Hepatocyte (in vitro differentiated cells): ENCODE measurements at regions not wholly inside any gene's neighbourhood (a gene's known extent, or its start where the extent isn't known, plus 50 kb on each side); places are given as distances from the start of the nearest gene placed in this dataset.
"Not testable (repeated sequence)": the region's sequence is repeated elsewhere in the genome, so short reads cannot be mapped to it uniquely, and the experiment has no call there.

Source experiments
- DNase-seq: peaks from one replicate; pipeline ENCODE4 v3.0.0-alpha.2; 2016; ENCODE audit warnings: low spot score
- H2AFZ ChIP-seq: fragments of 200-600 bp; sonication (generic); 2 replicates; pipeline ENCODE4 v1.6.0; 2016; ENCODE audit warnings: antibody characterized with exemption, mild to moderate bottlenecking
- H3K27ac ChIP-seq: fragments of 200-600 bp; sonication (generic); 2 replicates; pipeline ENCODE4 v1.5.1; 2016; ENCODE audit warnings: mild to moderate bottlenecking
- H3K27me3 ChIP-seq: fragments of 200-600 bp; sonication (generic); 2 replicates; pipeline ENCODE4 v1.6.1; 2016
- H3K36me3 ChIP-seq: fragments of 200-600 bp; sonication (generic); replicated peaks from 2 replicates; pipeline ENCODE4 v1.5.1; 2016; ENCODE audit warnings: low read depth; ENCODE audit not compliant: insufficient read depth
- H3K4me1 ChIP-seq: fragments of 200-600 bp; sonication (generic); 2 replicates; pipeline ENCODE4 v1.5.1; 2016; ENCODE audit warnings: mild to moderate bottlenecking, moderate library complexity; ENCODE audit not compliant: insufficient read depth
- H3K4me2 ChIP-seq: fragments of 200-600 bp; sonication (generic); 2 replicates; pipeline ENCODE4 v1.6.0; 2016
- H3K4me3 ChIP-seq: fragments of 200-600 bp; sonication (generic); 2 replicates; pipeline ENCODE4 v1.5.1; 2016; ENCODE audit warnings: mild to moderate bottlenecking
- H3K79me2 ChIP-seq: fragments of 200-600 bp; sonication (generic); 2 replicates; pipeline ENCODE4 v1.6.0; 2017; ENCODE audit warnings: mild to moderate bottlenecking
- H3K9me2 ChIP-seq: fragments of 200-600 bp; sonication (generic); replicated peaks from 2 replicates; pipeline ENCODE4 v1.6.0; 2017; ENCODE audit warnings: mild to moderate bottlenecking; ENCODE audit not compliant: insufficient read depth
- H3K9me3 ChIP-seq: fragments of 200-600 bp; sonication (generic); 2 replicates; pipeline ENCODE4 v1.5.1; 2016; ENCODE audit warnings: low read depth, mild to moderate bottlenecking
- H4K20me1 ChIP-seq: fragments of 200-600 bp; sonication (generic); 2 replicates; pipeline ENCODE4 v1.6.0; 2016; ENCODE audit warnings: mild to moderate bottlenecking; ENCODE audit not compliant: insufficient read depth, poor library complexity, severe bottlenecking
- EZH2 ChIP-seq: fragments of 200-600 bp; sonication (generic); IDR thresholded peaks from 2 replicates; pipeline ENCODE4 v1.6.1; 2016; ENCODE audit warnings: antibody characterized with exemption, mild to moderate bottlenecking, borderline replicate concordance
- EZH2phosphoT487 ChIP-seq: fragments of 200-600 bp; sonication (generic); IDR thresholded peaks from one replicate; pipeline ENCODE4 v1.6.1; 2018; ENCODE audit warnings: antibody characterized with exemption, mild to moderate bottlenecking, low read depth, moderate library complexity; ENCODE audit not compliant: unreplicated experiment, severe bottlenecking
- WGBS: methylation state at CpG from one replicate; pipeline ENCODE4 v1.1.6; 2016; ENCODE audit warnings: low lambda C conversion rate; ENCODE audit errors: missing lambda C conversion rate; 5-methylcytosine and 5-hydroxymethylcytosine counted together
- TF ChIP-seq, protein P1 (sequence below): fragments of 200-600 bp; sonication (generic); IDR thresholded peaks from 2 replicates; pipeline ENCODE4 v1.5.1; 2016; ENCODE audit warnings: antibody characterized with exemption, mild to moderate bottlenecking; ENCODE audit not compliant: poor library complexity

DNA sequence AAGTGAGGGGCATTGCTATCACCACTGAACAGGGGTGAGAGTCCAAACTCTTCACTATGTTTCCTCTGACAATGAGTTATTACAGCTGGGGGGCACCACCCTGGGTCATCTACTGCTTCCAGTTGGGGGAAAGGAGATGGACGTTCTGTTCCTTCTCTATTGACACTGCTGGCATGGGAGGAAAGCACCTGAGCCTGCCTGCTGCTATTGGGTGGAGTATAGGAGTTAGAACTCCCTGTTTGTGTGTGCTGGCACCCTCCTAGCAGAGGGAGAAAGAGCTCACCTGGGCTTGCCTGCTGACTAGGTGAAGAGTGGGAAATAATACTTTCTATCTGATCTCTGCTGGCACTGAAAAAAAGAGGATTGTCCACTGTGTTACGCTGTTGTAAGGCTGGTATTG is 163.8 kb downstream of the MSN start:
- H3K27me3 ChIP-seq = no peaks in the 10 kb centered on the region
- no peaks in the 10 kb centered on the region for H3K4me1 ChIP-seq
- no peaks in the 10 kb centered on the region for H4K20me1 ChIP-seq
- H2AFZ ChIP-seq = no peak overlapping the region
- no peak overlapping the region for H3K4me2 ChIP-seq
- H3K4me3 ChIP-seq = no peak overlapping the region
- DNase-seq = no peak
- no peaks in the 10 kb centered on the region for H3K79me2 ChIP-seq
- TF ChIP-seq, protein P1, sequence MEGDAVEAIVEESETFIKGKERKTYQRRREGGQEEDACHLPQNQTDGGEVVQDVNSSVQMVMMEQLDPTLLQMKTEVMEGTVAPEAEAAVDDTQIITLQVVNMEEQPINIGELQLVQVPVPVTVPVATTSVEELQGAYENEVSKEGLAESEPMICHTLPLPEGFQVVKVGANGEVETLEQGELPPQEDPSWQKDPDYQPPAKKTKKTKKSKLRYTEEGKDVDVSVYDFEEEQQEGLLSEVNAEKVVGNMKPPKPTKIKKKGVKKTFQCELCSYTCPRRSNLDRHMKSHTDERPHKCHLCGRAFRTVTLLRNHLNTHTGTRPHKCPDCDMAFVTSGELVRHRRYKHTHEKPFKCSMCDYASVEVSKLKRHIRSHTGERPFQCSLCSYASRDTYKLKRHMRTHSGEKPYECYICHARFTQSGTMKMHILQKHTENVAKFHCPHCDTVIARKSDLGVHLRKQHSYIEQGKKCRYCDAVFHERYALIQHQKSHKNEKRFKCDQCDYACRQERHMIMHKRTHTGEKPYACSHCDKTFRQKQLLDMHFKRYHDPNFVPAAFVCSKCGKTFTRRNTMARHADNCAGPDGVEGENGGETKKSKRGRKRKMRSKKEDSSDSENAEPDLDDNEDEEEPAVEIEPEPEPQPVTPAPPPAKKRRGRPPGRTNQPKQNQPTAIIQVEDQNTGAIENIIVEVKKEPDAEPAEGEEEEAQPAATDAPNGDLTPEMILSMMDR = no peak
- no peak for TF ChIP-seq EZH2phosphoT487
- no peak for TF ChIP-seq EZH2
- H3K36me3 ChIP-seq = no peaks in the 10 kb centered on the region
- H3K27ac ChIP-seq = no peak overlapping the region
- 58% methylated on average over 2 of the region's 2 CpGs for WGBS
- no peaks in the 10 kb centered on the region for H3K9me3 ChIP-seq
- H3K9me2 ChIP-seq = no peaks in the 10 kb centered on the region

DNA sequence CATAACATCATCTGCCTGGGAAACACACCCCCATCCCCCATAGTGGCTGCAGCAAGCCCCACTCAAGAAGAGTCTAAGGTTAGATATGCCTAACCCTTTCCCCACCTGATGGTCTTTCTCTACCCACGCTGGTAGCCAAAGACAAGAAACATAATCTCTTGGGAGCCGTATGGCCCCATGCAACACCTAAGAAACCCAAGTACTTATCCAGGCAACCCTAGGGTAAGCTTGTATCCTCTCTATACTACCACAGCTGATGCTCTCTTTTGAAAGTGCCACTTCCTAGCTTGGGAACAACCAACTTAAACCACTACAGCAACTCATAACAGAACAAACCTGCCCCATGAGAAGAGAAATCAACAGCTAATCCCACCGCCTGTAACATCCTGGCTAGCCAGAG is 161.1 kb downstream of the MSN start:
- TF ChIP-seq EZH2 (no peak), EZH2phosphoT487 (no peak)
- TF ChIP-seq, protein P1 = no peak
- H3K27me3 ChIP-seq = no peaks in the 10 kb centered on the region

DNA sequence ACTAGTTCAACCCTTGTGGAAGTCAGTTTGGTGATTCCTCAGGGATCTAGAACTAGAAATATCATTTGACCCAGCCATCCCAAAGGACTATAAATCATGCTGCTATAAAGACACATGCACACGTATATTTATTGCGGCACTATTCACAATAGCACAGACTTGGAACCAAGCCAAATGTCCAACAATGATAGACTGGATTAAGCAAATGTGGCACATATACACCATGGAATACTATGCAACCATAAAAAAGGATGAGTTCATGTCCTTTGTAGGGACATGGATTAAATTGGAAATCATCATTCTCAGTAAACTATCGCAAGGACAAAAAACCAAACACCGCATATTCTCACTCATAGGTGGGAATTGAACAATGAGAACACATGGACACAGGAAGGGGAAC is 157.8 kb downstream of the MSN start:
- not testable (repeated sequence) for H2AFZ ChIP-seq, H3K27ac ChIP-seq, H3K36me3 ChIP-seq, H3K79me2 ChIP-seq, H3K4me3 ChIP-seq, H3K4me2 ChIP-seq, H4K20me1 ChIP-seq, H3K4me1 ChIP-seq, DNase-seq, H3K27me3 ChIP-seq, H3K9me2 ChIP-seq, H3K9me3 ChIP-seq
- WGBS = 91% methylated on average over 4 of the region's 4 CpGs

More for the DNA sequence above, 161.1 kb downstream of the MSN start:
- Histone ChIP-seq H3K4me3 (no peak overlapping the region), H3K9me3 (no peaks in the 10 kb centered on the region), H3K27ac (no peak overlapping the region), H3K4me2 (no peak overlapping the region), H3K79me2 (no peaks in the 10 kb centered on the region), H2AFZ (no peak overlapping the region), H4K20me1 (no peaks in the 10 kb centered on the region), H3K36me3 (no peaks in the 10 kb centered on the region), H3K4me1 (no peaks in the 10 kb centered on the region), H3K9me2 (no peaks in the 10 kb centered on the region)
- 62% methylated on average over 3 of the region's 3 CpGs for WGBS
- DNase-seq = no peak

DNA sequence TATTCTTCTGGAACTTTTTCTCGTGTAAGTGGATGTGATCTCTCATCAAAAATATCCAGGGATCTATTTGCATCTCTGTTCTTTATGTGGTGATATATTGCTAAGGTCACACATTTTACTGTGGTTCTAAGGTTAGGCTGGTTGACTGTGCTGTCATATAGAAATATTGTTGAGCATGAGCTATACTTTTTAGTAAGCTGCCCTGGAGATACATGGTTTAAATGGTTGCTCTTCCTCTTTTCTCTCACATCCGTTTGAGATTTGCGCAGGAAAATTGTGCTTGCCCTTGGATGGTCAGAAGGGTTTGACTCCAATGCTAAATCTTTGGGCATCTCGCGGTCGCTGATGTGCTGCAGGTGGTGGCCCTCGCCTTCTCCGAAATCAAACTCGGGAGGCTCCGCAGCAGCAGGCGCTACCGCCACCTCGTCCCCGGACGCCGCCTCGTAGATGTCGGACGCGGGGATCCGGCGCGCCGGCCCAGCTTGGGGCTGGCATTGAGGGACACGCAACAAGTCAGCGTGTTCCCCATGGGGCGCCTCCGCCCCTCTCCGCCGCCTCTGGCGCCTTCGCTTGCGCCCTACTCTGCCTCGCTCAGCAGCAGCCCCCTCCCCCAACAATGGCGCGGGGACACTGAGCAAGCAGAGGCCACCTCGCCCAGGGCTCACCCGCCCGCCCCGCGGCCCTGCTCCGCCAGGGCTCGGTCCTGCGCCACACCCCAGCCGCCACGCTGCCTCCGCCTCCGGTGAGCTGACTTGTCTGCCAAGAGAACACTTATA is 154.5 kb downstream of the MSN start:
- Histone ChIP-seq H3K9me2 (no peaks in the 10 kb centered on the region), H3K4me2 (no peak overlapping the region), H3K4me1 (no peaks in the 10 kb centered on the region), H2AFZ (no peak overlapping the region), H3K79me2 (no peaks in the 10 kb centered on the region), H3K36me3 (no peaks in the 10 kb centered on the region), H3K27me3 (no peaks in the 10 kb centered on the region), H3K9me3 (no peaks in the 10 kb centered on the region), H3K4me3 (no peak overlapping the region), H4K20me1 (no peaks in the 10 kb centered on the region), H3K27ac (no peak overlapping the region)
- TF ChIP-seq, protein P1 = no peak
- no peak for TF ChIP-seq EZH2
- WGBS = 95% methylated on average over 35 of the region's 48 CpGs
- no peak for DNase-seq

DNA sequence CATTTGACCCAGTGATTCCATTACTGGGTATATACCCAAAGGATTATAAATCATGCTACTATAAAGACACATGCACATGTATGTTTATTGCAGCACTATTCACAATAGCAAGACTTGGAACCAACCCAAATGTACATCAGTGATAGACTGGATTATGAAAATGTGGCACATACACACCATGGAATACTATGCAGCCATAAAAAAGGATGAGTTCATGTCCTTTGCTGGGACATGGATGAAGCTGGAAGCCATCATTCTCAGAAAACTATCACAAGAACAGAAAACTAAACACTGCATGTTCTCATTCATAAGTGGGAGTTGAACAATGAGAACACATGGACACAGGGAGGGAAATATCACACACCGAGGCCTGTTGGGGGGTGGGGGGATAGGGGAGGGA is 152.5 kb downstream of the MSN start:
- H3K9me2 ChIP-seq, H4K20me1 ChIP-seq, H3K27me3 ChIP-seq, H3K27ac ChIP-seq, H3K4me2 ChIP-seq, DNase-seq, H3K4me1 ChIP-seq, H3K4me3 ChIP-seq, H3K9me3 ChIP-seq, H3K36me3 ChIP-seq, H2AFZ ChIP-seq, H3K79me2 ChIP-seq: not testable (repeated sequence)
- 70% methylated on average over 1 of the region's 1 CpG for WGBS
